ENCODE measurements at regions not wholly inside any gene's neighbourhood (a gene's known extent, or its start where the extent isn't known, plus 50 kb on each side); places are given as distances from the start of the nearest gene placed in this dataset.

DNA sequence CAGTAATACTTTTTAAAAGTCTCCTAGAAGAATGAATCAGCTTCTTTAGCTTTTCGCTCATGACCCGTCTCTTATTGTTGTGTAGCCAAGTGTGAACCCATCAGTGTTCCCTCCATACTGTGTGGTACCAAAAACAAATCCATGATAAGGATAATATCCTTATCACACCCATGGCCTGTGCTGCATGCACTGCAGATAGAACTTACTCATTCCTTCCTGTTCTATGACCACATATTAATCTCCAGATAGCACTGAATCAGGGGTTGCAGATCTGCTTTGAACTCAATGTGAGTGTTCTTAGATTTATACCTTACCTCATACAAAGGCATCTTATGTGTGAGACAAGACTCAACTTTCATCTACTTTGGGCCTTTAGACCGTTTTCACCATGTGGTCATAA, 373.4 kb downstream of the JRKL start:
- Histone ChIP-seq H3F3A (ENCODE audit: insufficient read depth) (no peaks in the 10 kb centered on the region), H3K79me2 (ENCODE audit: insufficient read depth, low read length) (no peaks in the 10 kb centered on the region), H2AFZ (ENCODE audit: low read depth, low read length, severe bottlenecking) (no peak overlapping the region), H3K36me3 (ENCODE audit: low read length) (no peaks in the 10 kb centered on the region), H3K9me3 (ENCODE audit: insufficient read depth, low read length) (no peaks in the 10 kb centered on the region), H3K4me2 (ENCODE audit: low read depth, low read length, poor library complexity, severe bottlenecking) (no peak overlapping the region), H4K20me1 (ENCODE audit: low read depth, low read length) (no peaks in the 10 kb centered on the region), H3K9me2 (replicated peaks; ENCODE audit: insufficient read depth, low read length) (no peaks in the 10 kb centered on the region), H3K27me3 (ENCODE audit: low read length) (no peaks in the 10 kb centered on the region), H3K9ac (ENCODE audit: low read length) (no peak overlapping the region), H3K27ac (ENCODE audit: low read depth, low read length) (no peak overlapping the region), H3K4me3 (ENCODE audit: insufficient read depth, low read length, poor library complexity, severe bottlenecking) (no peak overlapping the region)
- TF ChIP-seq EZH2phosphoT487 (conservative IDR thresholded peaks at IDR 0.05; ENCODE audit: low read length) = no peak
- TF ChIP-seq, protein P1, sequence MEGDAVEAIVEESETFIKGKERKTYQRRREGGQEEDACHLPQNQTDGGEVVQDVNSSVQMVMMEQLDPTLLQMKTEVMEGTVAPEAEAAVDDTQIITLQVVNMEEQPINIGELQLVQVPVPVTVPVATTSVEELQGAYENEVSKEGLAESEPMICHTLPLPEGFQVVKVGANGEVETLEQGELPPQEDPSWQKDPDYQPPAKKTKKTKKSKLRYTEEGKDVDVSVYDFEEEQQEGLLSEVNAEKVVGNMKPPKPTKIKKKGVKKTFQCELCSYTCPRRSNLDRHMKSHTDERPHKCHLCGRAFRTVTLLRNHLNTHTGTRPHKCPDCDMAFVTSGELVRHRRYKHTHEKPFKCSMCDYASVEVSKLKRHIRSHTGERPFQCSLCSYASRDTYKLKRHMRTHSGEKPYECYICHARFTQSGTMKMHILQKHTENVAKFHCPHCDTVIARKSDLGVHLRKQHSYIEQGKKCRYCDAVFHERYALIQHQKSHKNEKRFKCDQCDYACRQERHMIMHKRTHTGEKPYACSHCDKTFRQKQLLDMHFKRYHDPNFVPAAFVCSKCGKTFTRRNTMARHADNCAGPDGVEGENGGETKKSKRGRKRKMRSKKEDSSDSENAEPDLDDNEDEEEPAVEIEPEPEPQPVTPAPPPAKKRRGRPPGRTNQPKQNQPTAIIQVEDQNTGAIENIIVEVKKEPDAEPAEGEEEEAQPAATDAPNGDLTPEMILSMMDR (IDR thresholded peaks at IDR 0.05; ENCODE audit: insufficient read depth, low read length, poor library complexity, severe bottlenecking) = no peak

DNA sequence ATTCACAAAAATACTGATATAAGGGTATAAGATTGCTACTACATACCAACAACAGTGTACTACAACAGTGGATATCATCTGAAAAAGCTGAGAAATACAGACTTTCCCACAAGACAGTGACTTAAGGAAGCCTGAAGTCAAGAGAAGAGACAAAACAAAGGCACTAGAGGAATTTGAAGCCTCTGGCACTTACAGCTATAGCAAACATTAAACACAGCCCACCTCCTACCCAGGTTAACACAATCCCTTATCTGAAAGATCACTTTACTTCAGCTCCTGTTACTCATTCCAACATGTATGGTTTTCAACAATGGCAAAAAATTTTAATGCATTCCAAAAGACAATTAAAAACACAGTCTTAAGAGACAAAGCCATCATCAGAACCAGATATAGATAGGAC, 388.5 kb downstream of the JRKL start:
- no peaks in the 10 kb centered on the region for H3K79me2 ChIP-seq (ENCODE audit: insufficient read depth, low read length)
- TF ChIP-seq, protein P1 (IDR thresholded peaks at IDR 0.05; ENCODE audit: insufficient read depth, low read length, poor library complexity, severe bottlenecking) = no peak
- no peak for TF ChIP-seq EZH2phosphoT487 (conservative IDR thresholded peaks at IDR 0.05; ENCODE audit: low read length)
- H4K20me1 ChIP-seq (ENCODE audit: low read depth, low read length) = no peaks in the 10 kb centered on the region
- H3K4me3 ChIP-seq (ENCODE audit: insufficient read depth, low read length, poor library complexity, severe bottlenecking) = no peak overlapping the region
- no peak overlapping the region for H3K9ac ChIP-seq (ENCODE audit: low read length)
- no peaks in the 10 kb centered on the region for H3K9me3 ChIP-seq (ENCODE audit: insufficient read depth, low read length)
- H3F3A ChIP-seq (ENCODE audit: insufficient read depth) = no peaks in the 10 kb centered on the region
- H3K27ac ChIP-seq (ENCODE audit: low read depth, low read length) = no peak overlapping the region
- H3K27me3 ChIP-seq (ENCODE audit: low read length) = no peaks in the 10 kb centered on the region
- no peaks in the 10 kb centered on the region for H3K36me3 ChIP-seq (ENCODE audit: low read length)
- H3K4me2 ChIP-seq (ENCODE audit: low read depth, low read length, poor library complexity, severe bottlenecking) = no peak overlapping the region
- H2AFZ ChIP-seq (ENCODE audit: low read depth, low read length, severe bottlenecking) = no peak overlapping the region
- no peaks in the 10 kb centered on the region for H3K9me2 ChIP-seq (replicated peaks; ENCODE audit: insufficient read depth, low read length)

DNA sequence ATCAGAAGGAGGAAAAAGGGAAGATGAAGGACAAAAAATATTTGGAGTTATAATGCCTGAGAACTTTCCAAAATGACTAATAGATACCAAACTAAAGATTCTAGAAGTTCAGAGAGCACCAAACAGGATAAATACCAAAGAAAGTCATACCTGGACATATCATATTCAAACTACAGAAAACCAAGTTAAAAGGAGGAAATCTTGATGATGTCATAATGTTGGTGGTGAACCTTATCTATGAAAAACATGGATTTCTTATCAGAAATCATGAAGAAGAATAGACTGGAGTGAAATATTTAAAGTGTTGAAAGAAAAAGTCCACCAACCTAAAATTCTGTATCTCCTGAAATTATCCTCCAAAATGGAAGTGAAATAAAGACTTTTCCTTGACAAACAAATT, 389.2 kb downstream of the JRKL start:
- no peak overlapping the region for H3K4me2 ChIP-seq (ENCODE audit: low read depth, low read length, poor library complexity, severe bottlenecking)
- H3K79me2 ChIP-seq (ENCODE audit: insufficient read depth, low read length) = no peaks in the 10 kb centered on the region
- no peaks in the 10 kb centered on the region for H4K20me1 ChIP-seq (ENCODE audit: low read depth, low read length)
- H3F3A ChIP-seq (ENCODE audit: insufficient read depth) = no peaks in the 10 kb centered on the region
- H3K4me3 ChIP-seq (ENCODE audit: insufficient read depth, low read length, poor library complexity, severe bottlenecking) = no peak overlapping the region
- H3K9me2 ChIP-seq (replicated peaks; ENCODE audit: insufficient read depth, low read length) = no peaks in the 10 kb centered on the region
- H3K27me3 ChIP-seq (ENCODE audit: low read length) = no peaks in the 10 kb centered on the region
- no peaks in the 10 kb centered on the region for H3K9me3 ChIP-seq (ENCODE audit: insufficient read depth, low read length)
- no peak overlapping the region for H3K27ac ChIP-seq (ENCODE audit: low read depth, low read length)
- H3K36me3 ChIP-seq (ENCODE audit: low read length) = no peaks in the 10 kb centered on the region
- TF ChIP-seq, protein P1 (IDR thresholded peaks at IDR 0.05; ENCODE audit: insufficient read depth, low read length, poor library complexity, severe bottlenecking) = no peak
- no peak for TF ChIP-seq EZH2phosphoT487 (conservative IDR thresholded peaks at IDR 0.05; ENCODE audit: low read length)
- H3K9ac ChIP-seq (ENCODE audit: low read length) = no peak overlapping the region
- no peak overlapping the region for H2AFZ ChIP-seq (ENCODE audit: low read depth, low read length, severe bottlenecking)
